Activated CD8-positive, alpha-beta T cell treated with anti-CD3 and anti-CD28 coated beads for 36 hours (primary cell): ENCODE measurements at regions not wholly inside any gene's neighbourhood (a gene's known extent, or its start where the extent isn't known, plus 50 kb on each side); places are given as distances from the start of the nearest gene placed in this dataset.
A peak's percentile ranks its signal among the peaks of the same experiment; 100 is the strongest.

Experiments used
- ATAC-seq: fragments of 200-7000 bp; cut with Tn5 transposase; one replicate; pipeline ENCODE4 v1.10.0; 2021; ENCODE audit warnings: mild to moderate bottlenecking, moderate library complexity
- CTCF ChIA-PET: fragments of 350-600 bp; sonication (Branson Sonifier 250); formaldehyde crosslinking; loops from one replicate; lab custom pipeline; 2021; ENCODE audit warnings: antibody characterized with exemption; lab: Charles Lee
- POLR2A ChIA-PET: fragments of 350-600 bp; sonication (Branson Sonifier 250); formaldehyde crosslinking; loops from one replicate; lab custom pipeline; 2021; ENCODE audit warnings: antibody characterized with exemption; lab: Charles Lee
- DNase-seq: peaks from one replicate; pipeline ENCODE4 v3.0.0-alpha.2; 2020
- H3K27ac Mint-ChIP-seq: one replicate; pipeline ENCODE4 v1.8.0; 2021; ENCODE audit warnings: mild to moderate bottlenecking, mixed read lengths
- H3K27me3 Mint-ChIP-seq: one replicate; pipeline ENCODE4 v1.8.0; 2021; ENCODE audit warnings: mixed read lengths
- H3K36me3 Mint-ChIP-seq: one replicate; pipeline ENCODE4 v1.8.0; 2021; ENCODE audit warnings: low read depth, mixed read lengths
- H3K4me1 Mint-ChIP-seq: one replicate; pipeline ENCODE4 v1.8.0; 2021; ENCODE audit warnings: low read depth, mixed read lengths
- H3K4me3 Mint-ChIP-seq: one replicate; pipeline ENCODE4 v1.8.0; 2021; ENCODE audit warnings: mild to moderate bottlenecking, moderate library complexity, mixed read lengths
- H3K9me3 Mint-ChIP-seq: one replicate; pipeline ENCODE4 v1.8.0; 2021; ENCODE audit warnings: mixed read lengths
- intact Hi-C: fragments of 100-400 bp; cut with micrococcal nuclease; formaldehyde crosslinking; loops from one replicate; pipeline ENCODE4 v1.10.0; 2022
- TF ChIP-seq, protein P1 (sequence below): fragments of 200-600 bp; IDR thresholded peaks from one replicate; pipeline ENCODE4 v1.8.0; 2022; ENCODE audit warnings: antibody characterized with exemption, mild to moderate bottlenecking

DNA sequence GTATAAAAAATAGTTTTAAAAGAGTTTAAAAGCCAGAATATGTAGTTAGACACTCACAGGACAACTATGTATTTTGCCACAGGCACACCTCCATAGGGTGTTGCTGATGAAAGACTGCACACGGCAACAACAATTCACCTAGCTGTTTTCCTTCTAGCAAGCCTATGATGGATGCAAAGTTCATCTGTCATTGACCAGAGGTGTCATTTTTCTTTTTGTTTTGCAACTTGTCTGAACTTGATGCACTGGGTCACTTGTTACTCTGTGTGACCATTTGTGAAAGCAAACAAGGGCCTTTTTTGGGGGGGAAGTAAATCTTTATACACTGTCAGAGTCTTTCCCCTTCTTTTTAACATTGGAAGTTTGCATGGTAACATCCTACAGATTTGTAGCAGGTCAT is 258.0 kb upstream of the SEMA3A start:
- ChIA-PET CTCF (no interaction called here), POLR2A (no interaction called here)
- Mint-ChIP-seq H3K4me3 (no peak overlapping the region), H3K27me3 (no peaks in the 10 kb centered on the region), H3K27ac (no peak overlapping the region), H3K4me1 (no peaks in the 10 kb centered on the region), H3K9me3 (no peaks in the 10 kb centered on the region), H3K36me3 (no peaks in the 10 kb centered on the region)
- ATAC-seq: no peak
- intact Hi-C loops: no loop called here
- TF ChIP-seq, protein P1, sequence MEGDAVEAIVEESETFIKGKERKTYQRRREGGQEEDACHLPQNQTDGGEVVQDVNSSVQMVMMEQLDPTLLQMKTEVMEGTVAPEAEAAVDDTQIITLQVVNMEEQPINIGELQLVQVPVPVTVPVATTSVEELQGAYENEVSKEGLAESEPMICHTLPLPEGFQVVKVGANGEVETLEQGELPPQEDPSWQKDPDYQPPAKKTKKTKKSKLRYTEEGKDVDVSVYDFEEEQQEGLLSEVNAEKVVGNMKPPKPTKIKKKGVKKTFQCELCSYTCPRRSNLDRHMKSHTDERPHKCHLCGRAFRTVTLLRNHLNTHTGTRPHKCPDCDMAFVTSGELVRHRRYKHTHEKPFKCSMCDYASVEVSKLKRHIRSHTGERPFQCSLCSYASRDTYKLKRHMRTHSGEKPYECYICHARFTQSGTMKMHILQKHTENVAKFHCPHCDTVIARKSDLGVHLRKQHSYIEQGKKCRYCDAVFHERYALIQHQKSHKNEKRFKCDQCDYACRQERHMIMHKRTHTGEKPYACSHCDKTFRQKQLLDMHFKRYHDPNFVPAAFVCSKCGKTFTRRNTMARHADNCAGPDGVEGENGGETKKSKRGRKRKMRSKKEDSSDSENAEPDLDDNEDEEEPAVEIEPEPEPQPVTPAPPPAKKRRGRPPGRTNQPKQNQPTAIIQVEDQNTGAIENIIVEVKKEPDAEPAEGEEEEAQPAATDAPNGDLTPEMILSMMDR: no peak
- no peak for DNase-seq

DNA sequence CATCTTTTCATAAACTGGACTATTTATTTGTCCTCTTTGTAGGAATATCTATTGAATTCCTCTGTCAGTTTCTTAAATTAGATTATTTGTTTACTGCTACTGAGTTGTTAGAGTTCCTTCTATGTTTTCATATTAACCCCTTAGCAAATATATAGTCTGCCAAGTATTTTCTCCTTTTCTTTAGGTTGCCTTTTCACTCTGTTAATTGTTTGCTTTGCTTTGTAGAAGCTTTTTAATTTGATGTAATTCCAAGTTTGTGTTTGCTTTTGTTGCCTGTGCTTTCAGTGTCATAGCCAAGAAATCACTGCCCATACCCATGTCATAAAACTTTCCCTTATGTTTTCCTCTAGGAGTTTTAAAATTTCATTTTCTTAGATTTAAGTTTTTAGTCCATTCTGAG is 256.2 kb upstream of the SEMA3A start:
- Mint-ChIP-seq H3K27ac (no peak overlapping the region), H3K27me3 (no peaks in the 10 kb centered on the region), H3K4me3 (no peak overlapping the region), H3K4me1 (no peaks in the 10 kb centered on the region), H3K9me3 (no peaks in the 10 kb centered on the region), H3K36me3 (no peaks in the 10 kb centered on the region)
- no peak for ATAC-seq
- TF ChIP-seq, protein P1: no peak
- ChIA-PET POLR2A (no interaction called here), CTCF (no interaction called here)
- DNase-seq: no peak
- intact Hi-C loops: no loop called here

DNA sequence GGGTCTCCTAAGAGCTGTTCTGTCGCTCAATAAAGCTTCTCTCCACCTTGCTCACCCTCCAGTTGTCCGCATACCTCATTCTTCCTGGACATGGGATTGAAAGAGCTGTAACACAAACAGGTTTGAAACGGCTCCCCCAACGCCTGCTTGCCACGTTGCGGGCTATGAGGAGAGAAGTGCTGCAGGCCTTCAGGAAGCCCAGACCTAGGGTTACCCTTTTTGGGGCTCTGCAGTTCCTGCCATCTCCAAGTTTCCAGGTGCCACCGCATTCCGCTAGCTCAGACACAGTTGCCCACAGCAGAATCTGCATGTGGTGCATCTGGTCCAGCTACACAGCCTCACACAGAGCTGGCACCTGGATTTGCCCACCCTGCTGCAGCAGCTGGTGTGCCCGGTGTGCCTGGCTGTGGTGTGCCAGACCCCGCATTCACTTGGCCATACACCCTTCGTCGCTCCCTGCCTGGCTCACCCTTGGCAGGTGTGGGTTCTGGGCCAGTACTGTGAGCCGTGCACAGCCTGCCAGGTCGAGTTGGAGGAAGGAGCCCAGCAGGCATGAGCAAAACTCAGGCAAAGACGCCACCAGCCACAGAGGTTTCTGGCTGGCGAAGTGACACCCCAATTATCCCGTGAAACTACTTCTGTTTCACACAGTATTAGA is 253.2 kb upstream of the SEMA3A start:
- Mint-ChIP-seq H3K4me1 (peaks cover 8% of the 10 kb centered on the region), H3K27me3 (no peaks in the 10 kb centered on the region), H3K27ac (no peak overlapping the region), H3K4me3 (no peak overlapping the region), H3K9me3 (no peaks in the 10 kb centered on the region), H3K36me3 (no peaks in the 10 kb centered on the region)
- ATAC-seq: no peak
- intact Hi-C loops: no loop called here
- TF ChIP-seq, protein P1: no peak
- no peak for DNase-seq
- ChIA-PET CTCF (interaction anchor here (1.0 kb wide), 1 partner anchor 7 kb away, joined by 3 read pairs; no protein-coding TSS in a partner anchor), POLR2A (no interaction called here)

DNA sequence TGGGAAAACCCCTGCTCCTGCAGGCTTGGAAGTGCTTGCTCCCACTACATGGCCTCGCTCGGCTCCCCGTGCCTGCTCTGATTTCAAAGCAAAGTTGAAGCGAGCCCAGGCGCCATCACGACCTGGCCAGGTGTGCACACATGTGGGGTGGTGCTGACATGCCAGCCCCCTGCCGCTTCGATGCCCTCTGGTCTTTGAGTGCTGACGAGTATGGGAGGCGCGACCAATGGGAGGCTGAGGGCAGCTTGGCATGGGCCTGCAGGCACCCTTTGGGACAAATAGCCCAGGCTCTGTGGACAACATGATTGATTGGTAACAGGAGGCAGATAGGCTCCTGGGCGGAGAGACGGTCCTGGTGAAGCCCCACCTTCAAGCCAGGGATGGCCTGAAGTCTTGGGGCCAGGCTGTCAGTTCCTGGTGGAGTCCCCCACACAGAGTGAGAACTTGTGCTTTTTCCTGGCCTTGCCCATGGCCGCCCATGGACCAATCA is 252.4 kb upstream of the SEMA3A start:
- H3K9me3 Mint-ChIP-seq: no peaks in the 10 kb centered on the region
- H3K4me1 Mint-ChIP-seq: peaks cover 8% of the 10 kb centered on the region
- TF ChIP-seq, protein P1: no peak
- DNase-seq (no peak), ATAC-seq (no peak)
- H3K27me3 Mint-ChIP-seq: no peaks in the 10 kb centered on the region
- intact Hi-C loops: no loop called here
- no peak overlapping the region for H3K27ac Mint-ChIP-seq
- ChIA-PET POLR2A (no interaction called here), CTCF (interaction anchor here (1.0 kb wide), 1 partner anchor 8 kb away, joined by 3 read pairs; no protein-coding TSS in a partner anchor)
- no peak overlapping the region for H3K4me3 Mint-ChIP-seq
- no peaks in the 10 kb centered on the region for H3K36me3 Mint-ChIP-seq

DNA sequence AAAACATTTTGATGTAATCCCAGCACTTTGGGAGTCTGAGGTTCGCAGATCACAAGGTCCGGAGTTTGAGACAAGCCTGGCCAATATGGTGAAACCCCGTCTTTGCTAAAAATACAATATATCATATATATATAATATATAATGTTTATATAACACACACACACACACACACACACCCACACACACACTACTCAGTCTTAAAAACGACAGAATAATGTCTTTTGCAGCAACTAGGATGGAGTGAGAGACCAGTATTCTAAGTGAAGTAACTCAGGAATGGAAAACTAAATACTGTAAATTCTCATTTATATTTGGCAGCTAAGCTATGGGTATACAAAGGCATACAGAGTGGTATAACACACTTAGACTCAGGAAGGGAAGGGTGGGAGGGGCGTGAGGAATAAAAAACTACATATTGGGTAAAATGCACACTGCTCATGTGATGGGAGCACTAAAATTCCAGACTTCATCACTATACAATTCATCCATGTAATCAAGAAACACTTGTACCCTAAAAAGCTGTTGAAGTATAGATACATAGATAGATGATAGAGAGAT is 231.2 kb upstream of the SEMA3A start:
- DNase-seq (peak; percentile 19), ATAC-seq (peak; percentile 56)
- H3K4me1 Mint-ChIP-seq: no peaks in the 10 kb centered on the region
- H3K4me3 Mint-ChIP-seq: no peak overlapping the region
- H3K27me3 Mint-ChIP-seq: no peaks in the 10 kb centered on the region
- peaks cover 8% of the 10 kb centered on the region for H3K9me3 Mint-ChIP-seq
- TF ChIP-seq, protein P1: no peak
- H3K36me3 Mint-ChIP-seq: no peaks in the 10 kb centered on the region
- intact Hi-C loops: no loop called here
- H3K27ac Mint-ChIP-seq: no peak overlapping the region
- ChIA-PET CTCF (no interaction called here), POLR2A (no interaction called here)
